ENCODE measurements at regions not wholly inside any gene's neighbourhood (a gene's known extent, or its start where the extent isn't known, plus 50 kb on each side); places are given as distances from the start of the nearest gene placed in this dataset.

- TF ChIP-seq CTCF (IDR thresholded peaks at IDR 0.05) (no peak), RAD21 (IDR thresholded peaks at IDR 0.05; ENCODE audit: low read length) (no peak), RFX5 (IDR thresholded peaks at IDR 0.05; ENCODE audit: low read length) (no peak), POLR2AphosphoS5 (IDR thresholded peaks at IDR 0.05; ENCODE audit: low read depth, low read length) (no peak), MAX (IDR thresholded peaks at IDR 0.05; ENCODE audit: low read depth) (no peak), GABPA (IDR thresholded peaks at IDR 0.05; ENCODE audit: low read depth) (no peak), ELF1 (IDR thresholded peaks at IDR 0.05) (no peak), EP300 (IDR thresholded peaks at IDR 0.05; ENCODE audit: borderline replicate concordance in 1 of 2, low read depth in 1 of 2, low read length in 1 of 2) (no peak), REST (IDR thresholded peaks at IDR 0.05; ENCODE audit: low read depth, low read length) (no peak), RXRA (IDR thresholded peaks at IDR 0.05; ENCODE audit: borderline replicate concordance, low read depth) (no peak), TEAD4 (IDR thresholded peaks at IDR 0.05; ENCODE audit: borderline replicate concordance, insufficient read depth) (no peak), EZH2phosphoT487 (IDR thresholded peaks at IDR 0.05; ENCODE audit: borderline replicate concordance, low read depth) (no peak)
Observed at GRCh38 chr2:129905664-129906081, 73.8 kb upstream of the RAB6C start.

Data from SK-N-SH (cell line).